Type B pancreatic cell (in vitro differentiated cells): ENCODE measurements at regions not wholly inside any gene's neighbourhood (a gene's known extent, or its start where the extent isn't known, plus 50 kb on each side); places are given as distances from the start of the nearest gene placed in this dataset.

Experiments used
- DNase-seq: peaks from one replicate; pipeline ENCODE4 v3.0.0; 2021; ENCODE audit warnings: mixed read lengths; ENCODE audit not compliant: unreplicated experiment; ENCODE audit errors: extremely low spot score
- H3K27ac Mint-ChIP-seq: 2 replicates; pipeline ENCODE4 v1.8.0; 2021; ENCODE audit warnings: mild to moderate bottlenecking, mixed read lengths
- H3K27me3 Mint-ChIP-seq: 2 replicates; pipeline ENCODE4 v1.8.0; 2021; ENCODE audit warnings: mixed read lengths
- H3K36me3 Mint-ChIP-seq: 2 replicates; pipeline ENCODE4 v1.8.0; 2021; ENCODE audit warnings: mixed read lengths
- H3K4me1 Mint-ChIP-seq: one replicate; pipeline ENCODE4 v1.8.0; 2021; ENCODE audit warnings: mixed read lengths; ENCODE audit not compliant: unreplicated experiment
- H3K4me3 Mint-ChIP-seq: 2 replicates; pipeline ENCODE4 v1.8.0; 2021; ENCODE audit warnings: mild to moderate bottlenecking, mixed read lengths
- H3K9me3 Mint-ChIP-seq: 2 replicates; pipeline ENCODE4 v1.8.0; 2021; ENCODE audit warnings: mixed read lengths
- CTCF ChIP-seq: fragments of 200-600 bp; sonication (generic); conservative IDR thresholded peaks from 2 replicates; pipeline ENCODE4 v1.5.0; 2021; ENCODE audit warnings: antibody characterized with exemption, mild to moderate bottlenecking

GRCh38 chr11:92919048-92919447, 50.4 kb upstream of the MTNR1B start:
- Mint-ChIP-seq H3K27me3 (no peaks in the 10 kb centered on the region), H3K27ac (no peak overlapping the region), H3K9me3 (peaks cover under 1% of the 10 kb centered on the region), H3K36me3 (no peaks in the 10 kb centered on the region), H3K4me1 (no peaks in the 10 kb centered on the region), H3K4me3 (no peak overlapping the region)
- DNase-seq: no peak
- no peak for TF ChIP-seq CTCF
